H9 (cell line): ENCODE measurements at regions not wholly inside any gene's neighbourhood (a gene's known extent, or its start where the extent isn't known, plus 50 kb on each side); places are given as distances from the start of the nearest gene placed in this dataset.

Source experiments
- DNase-seq: peaks from one replicate; pipeline ENCODE4 v3.0.0-alpha.2; 2017
- H2AFZ ChIP-seq: one replicate; pipeline ENCODE4 v1.6.1; 2013; ENCODE audit warnings: mild to moderate bottlenecking, low read length, control low read depth, moderate library complexity
- H2AK5ac ChIP-seq: 2 replicates; pipeline ENCODE4 v1.6.1; 2013; ENCODE audit warnings: low read length, control low read depth, mixed read lengths; ENCODE audit not compliant: insufficient read length
- H2BK120ac ChIP-seq: one replicate; pipeline ENCODE4 v1.6.1; 2013; ENCODE audit warnings: low read depth, mild to moderate bottlenecking, low read length, control low read depth, inconsistent platforms; ENCODE audit not compliant: poor library complexity, severe bottlenecking
- H2BK12ac ChIP-seq: 2 replicates; pipeline ENCODE4 v1.6.1; 2013; ENCODE audit warnings: low read length, control low read depth, mixed read lengths, low read depth; ENCODE audit not compliant: insufficient read length
- H2BK15ac ChIP-seq: 2 replicates; pipeline ENCODE4 v1.6.1; 2013; ENCODE audit warnings: low read depth, low read length, control low read depth
- H2BK20ac ChIP-seq: one replicate; pipeline ENCODE4 v1.6.1; 2013; ENCODE audit warnings: low read depth, mild to moderate bottlenecking, low read length, control low read depth, inconsistent platforms; ENCODE audit not compliant: poor library complexity, severe bottlenecking
- H2BK5ac ChIP-seq: 2 replicates; pipeline ENCODE4 v1.6.1; 2013; ENCODE audit warnings: low read length, control low read depth, mixed read lengths; ENCODE audit not compliant: insufficient read length
- H3K14ac ChIP-seq: 2 replicates; pipeline ENCODE4 v1.6.1; 2013; ENCODE audit warnings: low read length, control low read depth; ENCODE audit not compliant: insufficient read depth
- H3K18ac ChIP-seq: 2 replicates; pipeline ENCODE4 v1.6.1; 2013; ENCODE audit warnings: low read depth, mild to moderate bottlenecking, mixed read lengths, low read length, control low read depth; ENCODE audit not compliant: insufficient read length
- H3K23ac ChIP-seq: 2 replicates; pipeline ENCODE4 v1.6.1; 2013; ENCODE audit warnings: low read length, control low read depth, mixed read lengths, low read depth; ENCODE audit not compliant: insufficient read length
- H3K23me2 ChIP-seq: 2 replicates; pipeline ENCODE4 v1.6.1; 2013; ENCODE audit warnings: low read depth, mild to moderate bottlenecking, mixed read lengths, low read length, control low read depth; ENCODE audit not compliant: insufficient read length, poor library complexity, severe bottlenecking
- H3K27ac ChIP-seq: 2 replicates; pipeline ENCODE4 v1.5.1; 2013; ENCODE audit warnings: low read length, control low read depth, mixed read lengths, low read depth; ENCODE audit not compliant: insufficient read length
- H3K27me3 ChIP-seq: 2 replicates; pipeline ENCODE4 v1.6.1; 2013; ENCODE audit warnings: low read length, control low read depth, inconsistent platforms; ENCODE audit not compliant: insufficient read depth
- H3K4ac ChIP-seq: 2 replicates; pipeline ENCODE4 v1.6.1; 2013; ENCODE audit warnings: low read depth, mild to moderate bottlenecking, control low read depth, inconsistent platforms, low read length, moderate library complexity
- H3K4me1 ChIP-seq: 2 replicates; pipeline ENCODE4 v1.6.1; 2013; ENCODE audit warnings: low read length, control low read depth, inconsistent platforms; ENCODE audit not compliant: insufficient read depth
- H3K4me2 ChIP-seq: 2 replicates; pipeline ENCODE4 v1.6.1; 2013; ENCODE audit warnings: low read length, control low read depth, mixed read lengths; ENCODE audit not compliant: insufficient read length, insufficient read depth
- H3K56ac ChIP-seq: 2 replicates; pipeline ENCODE4 v1.6.1; 2013; ENCODE audit warnings: low read depth, mild to moderate bottlenecking, mixed read lengths, low read length, control low read depth; ENCODE audit not compliant: insufficient read length
- H3K79me1 ChIP-seq: 2 replicates; pipeline ENCODE4 v1.6.1; 2013; ENCODE audit warnings: low read depth, mild to moderate bottlenecking, moderate library complexity, low read length, control low read depth, inconsistent platforms; ENCODE audit not compliant: insufficient read depth, poor library complexity, severe bottlenecking
- H3K79me2 ChIP-seq: 2 replicates; pipeline ENCODE4 v1.6.1; 2013; ENCODE audit warnings: low read length, control low read depth, inconsistent platforms; ENCODE audit not compliant: insufficient read depth
- H3K9ac ChIP-seq: 2 replicates; pipeline ENCODE4 v1.6.1; 2013; ENCODE audit warnings: low read length, control low read depth, mixed read lengths; ENCODE audit not compliant: insufficient read length; ENCODE audit errors: extremely low read depth
- H3K9me3 ChIP-seq: one replicate; pipeline ENCODE4 v1.6.1; 2013; ENCODE audit warnings: low read depth, low read length, inconsistent platforms; ENCODE audit not compliant: control insufficient read depth
- H3T11ph ChIP-seq: one replicate; pipeline ENCODE4 v1.6.1; 2013; ENCODE audit warnings: mild to moderate bottlenecking, low read length, control low read depth, inconsistent platforms
- H4K20me1 ChIP-seq: one replicate; pipeline ENCODE4 v1.6.1; 2013; ENCODE audit not compliant: control insufficient read depth, insufficient read length, insufficient read depth
- H4K5ac ChIP-seq: 2 replicates; pipeline ENCODE4 v1.6.1; 2013; ENCODE audit warnings: low read depth, mild to moderate bottlenecking, mixed read lengths, low read length, control low read depth; ENCODE audit not compliant: insufficient read length
- H4K8ac ChIP-seq: replicated peaks from 2 replicates; pipeline ENCODE4 v1.6.1; 2013; ENCODE audit warnings: low read length, control low read depth, mixed read lengths, low read depth; ENCODE audit not compliant: insufficient read length
- H4K91ac ChIP-seq: 2 replicates; pipeline ENCODE4 v1.6.1; 2013; ENCODE audit warnings: low read depth, mild to moderate bottlenecking, moderate library complexity, mixed read lengths, low read length, control low read depth; ENCODE audit not compliant: insufficient read length
- H3K27ac Mint-ChIP-seq, 3 experiments: 2 replicates in 2 of 3; 3 replicates in 1 of 3; pipeline ENCODE4 v1.8.0; 2020 to 2021; ENCODE audit warnings: mixed read lengths in 3 of 3, mild to moderate bottlenecking in 1 of 3, moderate library complexity in 1 of 3
- H3K27me3 Mint-ChIP-seq: 2 replicates; pipeline ENCODE4 v1.8.0; 2021; ENCODE audit warnings: low read depth, mild to moderate bottlenecking, moderate library complexity, mixed read lengths
- H3K36me3 Mint-ChIP-seq, 3 experiments: 2 replicates in 2 of 3; 3 replicates in 1 of 3; pipeline ENCODE4 v1.8.0; 2020 to 2021; ENCODE audit warnings: low read depth in 3 of 3, mixed read lengths in 3 of 3; ENCODE audit not compliant: insufficient read depth in 1 of 3
- H3K4me1 Mint-ChIP-seq, 2 experiments: 2 replicates each; pipeline ENCODE4 v1.8.0; 2020; ENCODE audit warnings: mixed read lengths in 2 of 2
- H3K4me3 Mint-ChIP-seq, 2 experiments: 2 replicates in 1 of 2; 3 replicates in 1 of 2; pipeline ENCODE4 v1.8.0; 2020 to 2021; ENCODE audit warnings: mild to moderate bottlenecking in 2 of 2, mixed read lengths in 2 of 2, moderate library complexity in 1 of 2
- H3K9me3 Mint-ChIP-seq, 2 experiments: 2 replicates in 1 of 2; 3 replicates in 1 of 2; pipeline ENCODE4 v1.8.0; 2020; ENCODE audit warnings: mild to moderate bottlenecking in 2 of 2, mixed read lengths in 2 of 2, moderate library complexity in 1 of 2
- WGBS: extraction: QIAGEN DNeasy Blood & Tissue Kit; methylation state at CpG from one replicate; pipeline ENCODE4 v1.1.7; 2013; ENCODE audit warnings: missing lambda C conversion rate, low lambda C conversion rate, mixed read lengths; ENCODE audit not compliant: insufficient read length; ENCODE audit errors: extremely low coverage; 5-methylcytosine and 5-hydroxymethylcytosine counted together
- TF ChIP-seq, protein P1 (sequence below): fragments of 200-600 bp; sonication (generic); conservative IDR thresholded peaks from 3 replicates; pipeline ENCODE4 v1.8.0; 2021; ENCODE audit warnings: antibody characterized with exemption, mild to moderate bottlenecking

DNA sequence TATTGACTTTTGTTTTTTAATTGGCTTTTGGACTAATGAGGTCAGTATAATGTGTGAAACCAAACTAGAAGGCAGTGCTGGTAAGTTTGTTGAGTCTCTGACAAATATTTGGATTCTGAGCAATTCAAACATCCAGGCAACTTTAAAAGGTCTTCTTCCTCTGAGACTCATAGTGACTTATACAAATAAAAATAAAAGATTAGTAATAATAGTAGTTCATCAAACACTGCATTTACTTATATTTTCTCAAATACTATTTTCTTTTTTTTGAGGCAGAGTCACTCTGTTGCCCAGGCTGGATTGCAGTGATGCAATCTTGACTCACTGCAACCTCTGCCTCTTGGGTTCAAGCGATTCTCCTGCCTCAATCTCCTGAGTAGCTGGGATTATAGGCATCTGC, 337.9 kb downstream of the DAD1 start:
- H3K27ac ChIP-seq, result no peak overlapping the region
- H4K91ac ChIP-seq, result no peak overlapping the region
- no peak overlapping the region for H3K56ac ChIP-seq
- TF ChIP-seq, protein P1, sequence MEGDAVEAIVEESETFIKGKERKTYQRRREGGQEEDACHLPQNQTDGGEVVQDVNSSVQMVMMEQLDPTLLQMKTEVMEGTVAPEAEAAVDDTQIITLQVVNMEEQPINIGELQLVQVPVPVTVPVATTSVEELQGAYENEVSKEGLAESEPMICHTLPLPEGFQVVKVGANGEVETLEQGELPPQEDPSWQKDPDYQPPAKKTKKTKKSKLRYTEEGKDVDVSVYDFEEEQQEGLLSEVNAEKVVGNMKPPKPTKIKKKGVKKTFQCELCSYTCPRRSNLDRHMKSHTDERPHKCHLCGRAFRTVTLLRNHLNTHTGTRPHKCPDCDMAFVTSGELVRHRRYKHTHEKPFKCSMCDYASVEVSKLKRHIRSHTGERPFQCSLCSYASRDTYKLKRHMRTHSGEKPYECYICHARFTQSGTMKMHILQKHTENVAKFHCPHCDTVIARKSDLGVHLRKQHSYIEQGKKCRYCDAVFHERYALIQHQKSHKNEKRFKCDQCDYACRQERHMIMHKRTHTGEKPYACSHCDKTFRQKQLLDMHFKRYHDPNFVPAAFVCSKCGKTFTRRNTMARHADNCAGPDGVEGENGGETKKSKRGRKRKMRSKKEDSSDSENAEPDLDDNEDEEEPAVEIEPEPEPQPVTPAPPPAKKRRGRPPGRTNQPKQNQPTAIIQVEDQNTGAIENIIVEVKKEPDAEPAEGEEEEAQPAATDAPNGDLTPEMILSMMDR, result no peak
- peaks cover 3% of the 10 kb centered on the region for H3K4me1 ChIP-seq
- no peak overlapping the region for H2BK120ac ChIP-seq
- H3K36me3 Mint-ChIP-seq, result no peaks in the 10 kb centered on the region
- no peak overlapping the region for H3K27ac Mint-ChIP-seq
- no peak overlapping the region for H2BK12ac ChIP-seq
- no peaks in the 10 kb centered on the region; a peak in 2 of 5 replicates for H3K9me3 Mint-ChIP-seq
- H2BK15ac ChIP-seq, result no peak overlapping the region
- no peak overlapping the region for H3T11ph ChIP-seq
- no peak overlapping the region for H4K8ac ChIP-seq
- no peaks in the 10 kb centered on the region for H4K20me1 ChIP-seq
- H3K9me3 ChIP-seq, result no peaks in the 10 kb centered on the region
- H3K14ac ChIP-seq, result no peak overlapping the region
- H3K18ac ChIP-seq, result no peak overlapping the region
- peaks cover 7 to 11% of the 10 kb centered on the region in 2 experiments for H3K4me1 Mint-ChIP-seq
- no peaks in the 10 kb centered on the region for H3K27me3 ChIP-seq
- H4K5ac ChIP-seq, result no peak overlapping the region
- no CpG with 5 or more reads among the region's 1 CpG for WGBS
- no peak overlapping the region for H2AK5ac ChIP-seq
- H2AFZ ChIP-seq, result no peak overlapping the region
- H3K4me3 Mint-ChIP-seq, result no peak overlapping the region
- H3K79me1 ChIP-seq, result no peaks in the 10 kb centered on the region
- H3K23me2 ChIP-seq, result no peaks in the 10 kb centered on the region
- H3K27me3 Mint-ChIP-seq, result no peaks in the 10 kb centered on the region
- H3K79me2 ChIP-seq, result no peaks in the 10 kb centered on the region
- no peak for DNase-seq
- H3K23ac ChIP-seq, result no peak overlapping the region
- no peak overlapping the region for H3K4ac ChIP-seq
- no peak overlapping the region for H2BK20ac ChIP-seq
- no peak overlapping the region for H2BK5ac ChIP-seq
- no peak overlapping the region for H3K4me2 ChIP-seq
- H3K9ac ChIP-seq, result no peak overlapping the region
